MM.1S (cell line): ENCODE measurements at regions not wholly inside any gene's neighbourhood (a gene's known extent, or its start where the extent isn't known, plus 50 kb on each side); places are given as distances from the start of the nearest gene placed in this dataset.

Experiments
- DNase-seq: peaks from one replicate; pipeline ENCODE4 v3.0.0-alpha.2; 2015
- H2AFZ ChIP-seq: fragments of 300-600 bp; sonication (generic); 2 replicates; pipeline ENCODE4 v1.6.0; 2016; ENCODE audit warnings: antibody characterized with exemption, low read length
- H3F3A ChIP-seq: fragments of 300-600 bp; sonication (generic); 2 replicates; pipeline ENCODE4 v1.6.1; 2016; ENCODE audit warnings: mild to moderate bottlenecking, antibody characterized with exemption, low read length, moderate library complexity, mixed read lengths; ENCODE audit not compliant: insufficient read depth
- H3K27ac ChIP-seq: fragments of 300-600 bp; sonication (generic); 2 replicates; pipeline ENCODE4 v1.5.1; 2016; ENCODE audit warnings: mild to moderate bottlenecking, low read length
- H3K27me3 ChIP-seq: fragments of 300-600 bp; sonication (generic); replicated peaks from 2 replicates; pipeline ENCODE4 v1.6.0; 2016; ENCODE audit warnings: low read length; ENCODE audit not compliant: insufficient read depth
- H3K36me3 ChIP-seq: fragments of 300-600 bp; sonication (generic); replicated peaks from 2 replicates; pipeline ENCODE4 v1.6.1; 2016; ENCODE audit warnings: mild to moderate bottlenecking, low read length, mixed read lengths; ENCODE audit not compliant: insufficient read depth
- H3K4me1 ChIP-seq: fragments of 300-600 bp; sonication (generic); 2 replicates; pipeline ENCODE4 v1.6.1; 2016; ENCODE audit warnings: low read length, mixed read lengths
- H3K4me2 ChIP-seq: fragments of 300-600 bp; sonication (generic); 2 replicates; pipeline ENCODE4 v1.6.0; 2016; ENCODE audit warnings: low read depth, low read length
- H3K4me3 ChIP-seq: fragments of 300-600 bp; sonication (generic); 2 replicates; pipeline ENCODE4 v1.5.1; 2016; ENCODE audit warnings: low read length, mixed read lengths
- H3K79me2 ChIP-seq: fragments of 300-600 bp; sonication (generic); 2 replicates; pipeline ENCODE4 v1.6.1; 2016; ENCODE audit warnings: mixed run types, low read length, mixed read lengths
- H3K9ac ChIP-seq: fragments of 300-600 bp; sonication (generic); 2 replicates; pipeline ENCODE4 v1.6.1; 2016; ENCODE audit warnings: low read length, mixed read lengths
- H3K9me2 ChIP-seq: fragments of 300-600 bp; sonication (generic); replicated peaks from 2 replicates; pipeline ENCODE4 v1.6.1; 2016; ENCODE audit warnings: mild to moderate bottlenecking, low read length, mixed read lengths; ENCODE audit not compliant: insufficient read depth
- H3K9me3 ChIP-seq: fragments of 300-600 bp; sonication (generic); replicated peaks from 2 replicates; pipeline ENCODE4 v1.6.1; 2016; ENCODE audit warnings: mild to moderate bottlenecking, low read length, mixed read lengths; ENCODE audit not compliant: insufficient read depth
- H4K20me1 ChIP-seq: fragments of 300-600 bp; sonication (generic); 2 replicates; pipeline ENCODE4 v1.6.1; 2016; ENCODE audit warnings: mild to moderate bottlenecking, low read length, moderate library complexity, mixed read lengths; ENCODE audit not compliant: insufficient read depth
- CTCF ChIP-seq: fragments of 300-600 bp; sonication (generic); IDR thresholded peaks from 2 replicates; pipeline ENCODE4 v1.5.1; 2016; ENCODE audit warnings: antibody characterized with exemption, low read length, mixed read lengths
- EZH2 ChIP-seq: fragments of 300-600 bp; sonication (generic); optimal IDR thresholded peaks from 2 replicates; pipeline ENCODE3; 2017; ENCODE audit warnings: low read depth, mild to moderate bottlenecking, antibody characterized with exemption, low read length, mixed read lengths
- EZH2phosphoT487 ChIP-seq: fragments of 300-600 bp; sonication (generic); IDR thresholded peaks from 2 replicates; pipeline ENCODE4 v1.6.1; 2018; ENCODE audit warnings: antibody characterized with exemption, low read length

DNA sequence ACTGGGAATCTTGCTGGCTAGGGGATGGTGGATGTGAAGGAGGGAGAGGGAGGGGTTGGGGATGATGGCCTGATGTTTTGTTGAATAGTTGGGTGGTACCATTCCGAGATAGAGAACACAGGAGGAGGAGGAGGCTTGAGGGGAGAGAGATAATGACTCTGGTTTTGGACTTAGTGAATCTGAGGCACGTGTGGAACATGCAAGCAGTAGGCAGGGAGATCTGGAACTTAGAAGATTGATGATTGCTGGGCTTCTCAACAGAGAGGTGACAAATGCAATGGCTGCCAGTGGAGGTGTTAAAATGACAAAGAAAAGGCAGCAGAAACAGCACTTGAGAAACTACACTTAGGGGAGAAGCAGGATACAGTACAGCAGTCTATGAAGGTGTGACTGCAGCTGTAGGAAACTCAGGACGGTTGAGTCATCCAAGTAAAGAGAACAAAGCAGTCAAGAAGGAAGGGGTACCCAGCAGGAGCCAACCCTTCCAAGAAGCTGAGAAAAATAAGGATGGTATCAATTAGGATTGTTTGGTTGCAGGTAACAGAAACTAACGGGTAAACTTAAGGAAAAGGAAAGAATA lies 186.8 kb upstream of the FOXN2 start:
- Histone ChIP-seq H3K9ac (no peak overlapping the region), H3K27me3 (no peaks in the 10 kb centered on the region), H3K4me2 (no peak overlapping the region), H3K4me3 (no peak overlapping the region), H3K9me2 (no peaks in the 10 kb centered on the region), H4K20me1 (no peaks in the 10 kb centered on the region), H3K79me2 (no peaks in the 10 kb centered on the region), H3K4me1 (peaks cover 4% of the 10 kb centered on the region), H3F3A (no peaks in the 10 kb centered on the region), H2AFZ (no peak overlapping the region), H3K27ac (no peak overlapping the region), H3K9me3 (no peaks in the 10 kb centered on the region), H3K36me3 (no peaks in the 10 kb centered on the region)
- no peak for DNase-seq
- TF ChIP-seq EZH2 (no peak), CTCF (no peak), EZH2phosphoT487 (no peak)

GRCh38 chr2:48129293-48129950 lies 185.1 kb upstream of the FOXN2 start:
- no peak overlapping the region for H3K4me2 ChIP-seq
- DNase-seq: no peak
- no peaks in the 10 kb centered on the region for H3K4me1 ChIP-seq
- no peaks in the 10 kb centered on the region for H3K9me2 ChIP-seq
- H4K20me1 ChIP-seq: no peaks in the 10 kb centered on the region
- no peak for TF ChIP-seq EZH2phosphoT487
- TF ChIP-seq CTCF: no peak
- TF ChIP-seq EZH2: no peak
- H3K27ac ChIP-seq: no peak overlapping the region
- H3F3A ChIP-seq: no peaks in the 10 kb centered on the region
- no peaks in the 10 kb centered on the region for H3K9me3 ChIP-seq
- H2AFZ ChIP-seq: no peak overlapping the region
- no peaks in the 10 kb centered on the region for H3K79me2 ChIP-seq
- H3K4me3 ChIP-seq: no peak overlapping the region
- H3K9ac ChIP-seq: no peak overlapping the region
- H3K36me3 ChIP-seq: no peaks in the 10 kb centered on the region
- H3K27me3 ChIP-seq: no peaks in the 10 kb centered on the region

DNA sequence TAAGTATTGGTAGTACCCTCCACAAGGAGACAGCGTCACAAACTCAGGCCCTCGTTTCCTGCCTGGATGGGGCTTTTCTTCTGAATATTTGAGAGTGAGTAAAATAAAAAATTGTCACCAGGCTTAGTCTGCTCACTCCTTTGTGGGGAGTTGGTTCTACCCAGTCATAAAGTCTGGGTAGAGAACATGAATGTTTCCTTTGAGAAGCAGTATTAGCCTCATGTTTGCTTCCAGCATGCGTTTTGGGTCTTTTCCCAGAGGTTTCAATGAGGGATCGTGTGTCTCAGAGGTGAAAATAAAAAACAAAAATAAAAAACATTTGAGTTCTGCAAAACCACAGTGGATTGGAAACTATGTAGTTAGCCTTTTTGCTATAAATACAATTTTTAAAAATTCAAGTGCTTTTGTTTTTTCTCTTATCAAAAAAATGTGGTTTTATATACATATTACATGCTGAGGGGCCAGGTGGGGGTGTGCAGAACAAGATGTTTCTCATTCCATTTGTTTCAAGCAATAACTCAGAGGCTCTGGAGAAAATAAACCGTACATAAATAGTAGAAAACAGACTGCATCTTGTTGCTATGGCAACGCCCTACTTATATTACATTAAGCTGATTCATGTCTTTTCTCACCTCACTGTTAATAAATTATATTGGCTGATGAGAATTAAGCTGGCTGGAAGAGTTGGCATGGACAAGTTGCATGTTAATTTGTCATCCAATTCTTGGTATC lies 182.8 kb upstream of the FOXN2 start:
- H3K9ac ChIP-seq: no peak overlapping the region

GRCh38 chr2:48132271-48132625 lies 182.2 kb upstream of the FOXN2 start:
- Histone ChIP-seq H2AFZ (no peak overlapping the region), H3K27me3 (no peaks in the 10 kb centered on the region), H3K9me3 (no peaks in the 10 kb centered on the region), H3K4me1 (no peaks in the 10 kb centered on the region), H3K4me3 (no peak overlapping the region), H3K36me3 (no peaks in the 10 kb centered on the region), H4K20me1 (no peaks in the 10 kb centered on the region), H3K4me2 (no peak overlapping the region), H3K27ac (no peak overlapping the region), H3K9me2 (no peaks in the 10 kb centered on the region), H3K9ac (no peak overlapping the region), H3K79me2 (no peaks in the 10 kb centered on the region), H3F3A (no peaks in the 10 kb centered on the region)
- no peak for DNase-seq
- TF ChIP-seq EZH2phosphoT487: no peak
- no peak for TF ChIP-seq CTCF
- no peak for TF ChIP-seq EZH2

More for the DNA sequence above, 182.8 kb upstream of the FOXN2 start:
- no peak overlapping the region for H3K27ac ChIP-seq
- H3K36me3 ChIP-seq: no peaks in the 10 kb centered on the region
- no peak overlapping the region for H3K4me3 ChIP-seq
- H2AFZ ChIP-seq: no peak overlapping the region
- no peaks in the 10 kb centered on the region for H3K9me2 ChIP-seq
- no peaks in the 10 kb centered on the region for H3K79me2 ChIP-seq
- DNase-seq: no peak
- no peaks in the 10 kb centered on the region for H3K27me3 ChIP-seq
- H3K4me1 ChIP-seq: no peaks in the 10 kb centered on the region
- no peak for TF ChIP-seq EZH2
- H4K20me1 ChIP-seq: no peaks in the 10 kb centered on the region
- no peak overlapping the region for H3K4me2 ChIP-seq
- H3K9me3 ChIP-seq: no peaks in the 10 kb centered on the region
- no peaks in the 10 kb centered on the region for H3F3A ChIP-seq
